Suprapubic skin (tissue), 4 donors: ENCODE measurements at regions not wholly inside any gene's neighbourhood (a gene's known extent, or its start where the extent isn't known, plus 50 kb on each side); places are given as distances from the start of the nearest gene placed in this dataset.

Experiments
- DNase-seq, 2 donors: peaks; one replicate each; pipeline ENCODE4 v3.0.0-alpha.2; 2019; ENCODE audit warnings: low spot score in 2 of 2
- H3K27ac ChIP-seq: fragments of 200-600 bp; sonication (generic); one replicate; pipeline ENCODE4 v1.5.1; 2019
- H3K27me3 ChIP-seq: fragments of 200-600 bp; sonication (generic); one replicate; pipeline ENCODE4 v1.5.1; 2019
- H3K36me3 ChIP-seq: fragments of 200-600 bp; sonication (generic); one replicate; pipeline ENCODE4 v1.5.1; 2019
- H3K4me1 ChIP-seq: fragments of 200-600 bp; sonication (generic); one replicate; pipeline ENCODE4 v1.5.1; 2019
- H3K4me3 ChIP-seq: fragments of 200-600 bp; sonication (generic); one replicate; pipeline ENCODE4 v1.5.1; 2019; ENCODE audit warnings: mild to moderate bottlenecking
- H3K9me3 ChIP-seq: fragments of 200-600 bp; sonication (generic); one replicate; pipeline ENCODE4 v1.5.1; 2019
- CTCF ChIP-seq, 2 donors: fragments of 200-600 bp in 1 of 2; fragments of 450-650 bp in 1 of 2; sonication (generic) in 1 of 2; IDR thresholded peaks; one replicate each; pipeline ENCODE4 v1.5.1; 2016 to 2019; ENCODE audit warnings: antibody characterized with exemption in 2 of 2, mild to moderate bottlenecking in 1 of 2, moderate library complexity in 1 of 2
- EP300 ChIP-seq: sonication (generic); formaldehyde crosslinking; IDR thresholded peaks from one replicate; pipeline ENCODE4 v1.6.1; 2017; ENCODE audit warnings: antibody characterized with exemption
- POLR2A ChIP-seq, 2 donors: fragments of 450-650 bp; IDR thresholded peaks; one replicate each; pipeline ENCODE4 v1.6.1; 2017; ENCODE audit warnings: antibody characterized with exemption in 2 of 2, mild to moderate bottlenecking in 2 of 2, moderate library complexity in 2 of 2
- POLR2AphosphoS5 ChIP-seq, 3 donors: sonication (generic); formaldehyde crosslinking; IDR thresholded peaks; one replicate each; pipeline ENCODE4 v1.6.1; 2017; ENCODE audit warnings: antibody characterized with exemption in 3 of 3
- WGBS: methylation state at CpG from one replicate; pipeline ENCODE4 v1.1.5; 2018; 5-methylcytosine and 5-hydroxymethylcytosine counted together

DNA sequence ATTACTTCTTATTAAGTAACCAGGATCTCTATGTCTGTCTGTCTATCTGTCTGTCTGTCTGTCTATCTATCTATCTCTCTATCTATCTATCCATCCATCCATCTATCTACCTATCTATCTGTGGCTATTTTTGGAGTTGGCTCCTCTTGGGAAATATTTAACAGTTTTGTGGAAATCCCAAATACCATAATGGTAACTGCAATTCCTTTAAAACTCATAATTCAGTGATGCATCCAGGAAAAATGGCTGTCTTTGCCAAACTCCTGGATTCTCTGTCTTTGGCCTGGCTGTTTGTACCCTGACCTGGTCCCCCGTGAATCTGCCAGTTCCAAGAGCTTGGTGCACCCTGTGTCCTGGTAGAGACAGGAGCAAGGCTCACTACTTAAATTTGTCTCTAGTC lies 197.0 kb downstream of the PCSK1 start:
- no peak overlapping the region for H3K27ac ChIP-seq
- H3K4me1 ChIP-seq: no peaks in the 10 kb centered on the region
- WGBS: 100% methylated on average over 1 of the region's 1 CpG
- H3K36me3 ChIP-seq: no peaks in the 10 kb centered on the region
- TF ChIP-seq CTCF (IDR thresholded peaks at IDR 0.05) (no peak), EP300 (no peak)
- no peak for DNase-seq
- no peaks in the 10 kb centered on the region for H3K9me3 ChIP-seq
- H3K27me3 ChIP-seq: no peaks in the 10 kb centered on the region
- no peak overlapping the region for H3K4me3 ChIP-seq

DNA sequence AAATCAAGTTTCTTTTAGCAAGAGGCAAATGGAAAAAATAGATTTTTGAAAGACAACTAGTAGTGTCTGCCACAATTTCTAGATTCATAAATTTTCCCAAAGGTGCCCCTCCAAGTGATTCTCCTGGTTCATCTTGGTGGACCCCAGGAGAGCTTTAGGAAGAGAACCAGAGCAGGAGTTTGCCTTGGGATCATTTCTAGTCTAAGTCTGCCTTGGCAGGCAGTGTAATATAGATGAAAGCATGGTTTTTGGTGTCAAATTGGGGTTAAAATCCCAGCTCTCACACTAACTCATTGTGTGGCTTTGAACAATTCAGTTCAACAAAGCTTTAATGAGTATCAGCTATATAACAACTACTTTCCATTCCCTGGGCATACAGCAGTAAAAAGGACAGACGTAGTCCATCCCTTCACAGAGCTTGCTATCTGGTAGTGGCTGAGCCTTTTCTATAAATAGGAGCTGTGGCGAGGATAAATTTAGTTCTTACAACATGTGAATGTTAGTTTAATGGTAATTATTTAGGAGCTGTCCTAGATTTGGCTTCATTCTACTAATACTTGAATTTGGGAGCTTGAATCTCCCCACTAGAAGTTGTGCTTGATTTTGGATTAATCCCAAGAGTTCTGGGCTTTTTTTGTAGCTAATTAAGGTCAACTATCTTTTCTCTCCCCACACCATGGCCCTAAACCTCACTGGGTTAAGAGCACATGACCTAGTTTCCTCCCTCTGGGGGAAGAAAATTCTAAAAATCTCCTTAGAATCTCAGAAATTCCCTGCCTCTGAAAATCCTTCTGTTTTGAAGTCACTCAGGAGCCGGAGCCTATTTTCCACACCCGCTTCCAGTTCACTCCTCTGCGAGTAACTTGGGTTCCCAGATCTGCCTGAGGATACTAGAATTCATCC lies 197.8 kb downstream of the PCSK1 start:
- H3K4me1 ChIP-seq: no peaks in the 10 kb centered on the region
- no peak for DNase-seq
- no peaks in the 10 kb centered on the region for H3K27me3 ChIP-seq
- H3K9me3 ChIP-seq: no peaks in the 10 kb centered on the region
- H3K36me3 ChIP-seq: no peaks in the 10 kb centered on the region
- TF ChIP-seq POLR2A (IDR thresholded peaks at IDR 0.05): no peak
- TF ChIP-seq CTCF (IDR thresholded peaks at IDR 0.05): no peak
- TF ChIP-seq EP300: no peak
- TF ChIP-seq POLR2AphosphoS5 (IDR thresholded peaks at IDR 0.05): no peak
- no peak overlapping the region for H3K4me3 ChIP-seq
- H3K27ac ChIP-seq: no peak overlapping the region
- 63% methylated on average over 5 of the region's 5 CpGs for WGBS

- TF ChIP-seq EP300 (no peak), CTCF (IDR thresholded peaks at IDR 0.05) (no peak), POLR2A (IDR thresholded peaks at IDR 0.05) (no peak)
- H3K9me3 ChIP-seq: no peaks in the 10 kb centered on the region
- H3K4me3 ChIP-seq: no peak overlapping the region
These were observed 200.4 kb downstream of the PCSK1 start for GRCh38 chr5:96232602-96233001.

DNA sequence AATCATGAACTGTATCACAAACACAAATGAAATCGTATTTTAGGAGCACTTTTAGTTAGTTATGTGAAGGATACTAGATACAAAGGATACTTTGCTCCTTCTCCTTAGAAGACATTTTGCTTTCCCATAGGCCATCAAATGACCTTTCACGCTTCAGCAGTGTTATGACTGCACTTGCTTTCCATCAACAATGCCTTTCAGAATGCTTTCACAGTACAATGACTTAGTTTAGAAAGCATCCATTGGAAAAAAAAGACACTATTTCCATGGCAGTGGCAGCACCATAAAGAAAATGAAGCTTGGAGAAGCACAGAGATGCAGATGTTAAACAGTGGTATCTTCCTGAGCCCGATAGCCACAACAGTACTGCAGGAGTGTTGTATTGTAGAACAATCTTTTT lies 203.9 kb downstream of the PCSK1 start:
- Histone ChIP-seq H3K27me3 (no peaks in the 10 kb centered on the region), H3K4me3 (no peak overlapping the region), H3K4me1 (no peaks in the 10 kb centered on the region), H3K27ac (no peak overlapping the region), H3K9me3 (no peaks in the 10 kb centered on the region), H3K36me3 (no peaks in the 10 kb centered on the region)
- TF ChIP-seq POLR2AphosphoS5 (IDR thresholded peaks at IDR 0.05): no peak
- no peak for DNase-seq
- 95% methylated on average over 3 of the region's 3 CpGs for WGBS

More at GRCh38 chr5:96232602-96233001, 200.4 kb downstream of the PCSK1 start:
- no peak for DNase-seq
- H3K4me1 ChIP-seq: no peaks in the 10 kb centered on the region
- H3K27ac ChIP-seq: no peak overlapping the region
- H3K27me3 ChIP-seq: no peaks in the 10 kb centered on the region
- H3K36me3 ChIP-seq: no peaks in the 10 kb centered on the region

GRCh38 chr5:96228408-96228807 lies 204.6 kb downstream of the PCSK1 start:
- Histone ChIP-seq H3K27me3 (no peaks in the 10 kb centered on the region), H3K4me1 (no peaks in the 10 kb centered on the region), H3K36me3 (no peaks in the 10 kb centered on the region), H3K27ac (no peak overlapping the region), H3K4me3 (no peak overlapping the region), H3K9me3 (no peaks in the 10 kb centered on the region)
- 51% methylated on average over 3 of the region's 3 CpGs for WGBS
- DNase-seq: no peak
- TF ChIP-seq CTCF (IDR thresholded peaks at IDR 0.05): no peak
- TF ChIP-seq POLR2A (IDR thresholded peaks at IDR 0.05): no peak
- no peak for TF ChIP-seq EP300

DNA sequence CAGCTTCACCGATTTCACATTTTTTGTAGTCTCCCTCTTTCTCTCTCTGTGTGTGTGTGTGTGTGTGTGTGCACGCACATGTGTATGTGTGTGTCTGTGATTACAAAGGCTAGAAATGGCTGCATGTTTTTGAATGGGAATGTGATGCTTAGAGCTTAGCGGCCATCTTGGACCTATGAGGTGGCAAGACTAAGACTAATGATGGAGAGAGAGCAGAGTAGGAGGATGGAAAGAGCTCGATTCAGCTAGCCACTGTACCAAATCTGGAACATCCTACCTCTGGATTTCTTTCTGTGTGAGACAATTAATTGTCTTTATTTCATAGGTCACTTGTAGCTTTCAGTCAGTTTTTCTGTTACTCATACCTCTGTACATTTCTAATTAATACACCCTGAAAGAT lies 205.1 kb downstream of the PCSK1 start:
- no peak for DNase-seq
- no peaks in the 10 kb centered on the region for H3K36me3 ChIP-seq
- H3K27ac ChIP-seq: no peak overlapping the region
- TF ChIP-seq EP300: no peak
- 93% methylated on average over 4 of the region's 4 CpGs for WGBS
- H3K27me3 ChIP-seq: no peaks in the 10 kb centered on the region
- H3K4me1 ChIP-seq: no peaks in the 10 kb centered on the region
- no peaks in the 10 kb centered on the region for H3K9me3 ChIP-seq
- H3K4me3 ChIP-seq: no peak overlapping the region
